HepG2 (cell line): ENCODE measurements at regions not wholly inside any gene's neighbourhood (a gene's known extent, or its start where the extent isn't known, plus 50 kb on each side); places are given as distances from the start of the nearest gene placed in this dataset.

Experiments used
- ATAC-seq: fragments of 200-7000 bp; cut with Tn5 transposase; 3 replicates; pipeline ENCODE4 v1.9.1; 2020; ENCODE audit warnings: mild to moderate bottlenecking, moderate library complexity
- BruUV-seq: library from RNA; stranded (reverse); fragments of 400-500 nt; replicated peaks from 2 replicates; lab custom pipeline; 2021; lab: Mats Ljungman, UMichigan
- CTCF ChIA-PET: fragments of 300-600 bp; formaldehyde crosslinking; extraction: SDS; loops from one replicate; lab custom pipeline; 2021; ENCODE audit warnings: low total read pairs, inconsistent platforms, low intra/inter-chr PET ratio; lab: Yijun Ruan, JAX
- POLR2A ChIA-PET: fragments of 350-600 bp; sonication (Branson Sonifier 250); formaldehyde crosslinking; loops from one replicate; lab custom pipeline; 2020; ENCODE audit warnings: antibody characterized with exemption, inconsistent platforms; lab: Yijun Ruan, JAX
- DNase-seq: peaks from one replicate; pipeline ENCODE4 v3.0.0-alpha.2; 2015; ENCODE audit warnings: low spot score
- FAIRE-seq: peaks from 3 replicates; lab custom pipeline; 2011; peaks lifted over from hg19 to GRCh38; lab: Jason Lieb, UNC
- H2AFZ ChIP-seq: one replicate; pipeline ENCODE4 v1.6.1; 2011; ENCODE audit warnings: low read length, inconsistent platforms
- H3K27ac ChIP-seq: fragments of 300-600 bp; 3 replicates; pipeline ENCODE4 v1.8.0; 2011; ENCODE audit warnings: mixed run types, mild to moderate bottlenecking, mixed read lengths, low read length, inconsistent platforms; ENCODE audit not compliant: insufficient read depth; ENCODE audit errors: extremely low read length
- H3K27me3 ChIP-seq, 2 experiments: fragments of 200-600 bp in 1 of 2; 2 replicates in 1 of 2; 3 replicates in 1 of 2; pipeline versions ENCODE4 v1.6.0 to v1.8.0; 2011; ENCODE audit warnings: low read length in 2 of 2, mild to moderate bottlenecking in 2 of 2, moderate library complexity in 2 of 2, inconsistent platforms in 1 of 2; ENCODE audit not compliant: insufficient read depth in 2 of 2, control insufficient read depth in 1 of 2
- H3K36me3 ChIP-seq, 2 experiments: fragments of 200-600 bp in 1 of 2; replicated peaks in 1 of 2; 2 replicates in 1 of 2; 3 replicates in 1 of 2; pipeline versions ENCODE4 v1.5.1 to v1.8.0; 2011; ENCODE audit warnings: low read length in 2 of 2, inconsistent platforms in 1 of 2; ENCODE audit not compliant: insufficient read depth in 2 of 2, control insufficient read depth in 1 of 2
- H3K4me1 ChIP-seq: 2 replicates; pipeline ENCODE4 v1.5.1; 2012; ENCODE audit warnings: low read length, inconsistent platforms; ENCODE audit not compliant: insufficient read depth
- H3K4me2 ChIP-seq: 2 replicates; pipeline ENCODE4 v1.6.0; 2011; ENCODE audit warnings: low read depth, low read length, inconsistent platforms
- H3K4me3 ChIP-seq, 3 experiments: fragments of 200-600 bp in 1 of 3; sonication (generic), shearing (Covaris generic) in 1 of 3; replicated peaks in 1 of 3; 2 replicates each; pipeline ENCODE4 v1.5.1; 2011 to 2016; ENCODE audit warnings: low read length in 3 of 3, inconsistent platforms in 2 of 3, low read depth in 2 of 3, mild to moderate bottlenecking in 2 of 3, control low read depth in 1 of 3, mixed read lengths in 1 of 3; ENCODE audit not compliant: insufficient read depth in 1 of 3
- H3K79me2 ChIP-seq: one replicate; pipeline ENCODE4 v1.6.1; 2011; ENCODE audit warnings: low read length, inconsistent platforms; ENCODE audit not compliant: insufficient read depth
- H3K9ac ChIP-seq: 2 replicates; pipeline ENCODE4 v1.6.0; 2011; ENCODE audit warnings: mild to moderate bottlenecking, low read depth, low read length, inconsistent platforms; ENCODE audit not compliant: insufficient read depth
- H3K9me3 ChIP-seq: 2 replicates; pipeline ENCODE4 v1.5.1; 2012; ENCODE audit warnings: mild to moderate bottlenecking, low read length
- H4K20me1 ChIP-seq: 2 replicates; pipeline ENCODE4 v1.6.0; 2011; ENCODE audit warnings: inconsistent platforms, mild to moderate bottlenecking, low read length, moderate library complexity; ENCODE audit not compliant: insufficient read depth
- CEBPG ChIP-seq: IDR thresholded peaks from 2 replicates; pipeline ENCODE4 v1.6.1; 2016
- KLF6 ChIP-seq: IDR thresholded peaks from 2 replicates; pipeline ENCODE4 v1.8.0; 2016; ENCODE audit warnings: missing biosample characterization, missing genetic modification reagents
- MIER3 ChIP-seq: IDR thresholded peaks from 2 replicates; pipeline ENCODE4 v1.6.1; 2016; ENCODE audit warnings: missing compliant biosample characterization, borderline replicate concordance
- ZNF687 ChIP-seq: sonication (generic); formaldehyde crosslinking; IDR thresholded peaks from 2 replicates; pipeline ENCODE4 v1.5.1; 2020; ENCODE audit warnings: mild to moderate bottlenecking, missing genetic modification reagents, moderate library complexity
- ZNF772 ChIP-seq: sonication (generic); formaldehyde crosslinking; IDR thresholded peaks from 2 replicates; pipeline ENCODE4 v1.5.0; 2020; ENCODE audit warnings: mild to moderate bottlenecking, missing genetic modification reagents
- WGBS: methylation state at CpG from one replicate; pipeline ENCODE4 v1.1.6; 2017; ENCODE audit warnings: low lambda C conversion rate; 5-methylcytosine and 5-hydroxymethylcytosine counted together
- in situ Hi-C: cut with HindIII; loops from 2 replicates; pipeline ENCODE4 v1.10.0; 2017; ENCODE audit warnings: low pct_unique_long_range_greater_than_20kb; ENCODE audit not compliant: extremely low pct_ligation_motif_present
- intact Hi-C: fragments of 100-400 bp; cut with micrococcal nuclease; formaldehyde crosslinking; loops from one replicate; pipeline ENCODE4 v1.10.0; 2022; ENCODE audit not compliant: unreplicated experiment

- ATAC-seq, result no peak
- Histone ChIP-seq H3K79me2 (no peaks in the 10 kb centered on the region), H3K27ac (no peak overlapping the region), H3K4me2 (no peak overlapping the region), H3K9me3 (no peaks in the 10 kb centered on the region), H3K27me3 (no peaks in the 10 kb centered on the region), H3K9ac (no peak overlapping the region), H3K4me1 (no peaks in the 10 kb centered on the region), H4K20me1 (no peaks in the 10 kb centered on the region), H2AFZ (no peak overlapping the region), H3K4me3 (no peak overlapping the region), H3K36me3 (no peaks in the 10 kb centered on the region)
- ChIA-PET CTCF (no interaction called here), POLR2A (no interaction called here)
- in situ Hi-C loops, result no loop called here
- intact Hi-C loops, result no loop called here
- no TSS peak for BruUV-seq
- FAIRE-seq, result no peak
- no peak for TF ChIP-seq ZNF772 (CRISPR knock-in tag)
- TF ChIP-seq ZNF687 (CRISPR knock-in tag), result no peak
- no peak for TF ChIP-seq KLF6
- no peak for TF ChIP-seq MIER3 (CRISPR knock-in tag)
- no peak for TF ChIP-seq CEBPG (CRISPR knock-in tag)
- no peak for DNase-seq
- 20% methylated on average over 7 of the region's 7 CpGs for WGBS
Measured at GRCh38 chr5:36491856-36492255, 114.5 kb upstream of the SLC1A3 start.
